C4-2B (cell line): ENCODE measurements at regions not wholly inside any gene's neighbourhood (a gene's known extent, or its start where the extent isn't known, plus 50 kb on each side); places are given as distances from the start of the nearest gene placed in this dataset.

Source experiments
- ZFX ChIP-seq: fragments of 450-650 bp; IDR thresholded peaks from 2 replicates; pipeline ENCODE4 v1.6.1; 2017
- TF ChIP-seq, protein P1 (sequence below): fragments of 450-650 bp; conservative IDR thresholded peaks from 2 replicates; pipeline ENCODE4 v1.5.1; 2017; ENCODE audit warnings: mild to moderate bottlenecking

DNA sequence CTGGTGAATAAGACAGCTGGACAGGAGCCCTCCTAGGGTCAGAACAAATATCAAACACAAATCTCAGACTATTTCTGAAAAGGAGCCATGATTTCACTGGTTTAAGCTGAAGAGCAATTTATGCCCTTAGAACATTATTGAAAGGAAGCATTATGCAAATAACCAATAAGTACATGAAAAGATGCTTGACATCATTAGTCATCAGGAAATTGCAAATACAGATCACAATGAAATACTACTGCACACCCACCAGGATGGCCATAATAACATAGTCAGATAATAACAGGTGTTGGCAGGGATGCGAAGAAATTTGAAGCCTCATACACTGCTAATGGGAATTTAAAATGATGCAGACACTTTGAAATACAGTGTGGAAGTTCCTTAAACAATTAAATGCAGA lies 176.4 kb upstream of the RAB6C start:
- TF ChIP-seq, protein P1, sequence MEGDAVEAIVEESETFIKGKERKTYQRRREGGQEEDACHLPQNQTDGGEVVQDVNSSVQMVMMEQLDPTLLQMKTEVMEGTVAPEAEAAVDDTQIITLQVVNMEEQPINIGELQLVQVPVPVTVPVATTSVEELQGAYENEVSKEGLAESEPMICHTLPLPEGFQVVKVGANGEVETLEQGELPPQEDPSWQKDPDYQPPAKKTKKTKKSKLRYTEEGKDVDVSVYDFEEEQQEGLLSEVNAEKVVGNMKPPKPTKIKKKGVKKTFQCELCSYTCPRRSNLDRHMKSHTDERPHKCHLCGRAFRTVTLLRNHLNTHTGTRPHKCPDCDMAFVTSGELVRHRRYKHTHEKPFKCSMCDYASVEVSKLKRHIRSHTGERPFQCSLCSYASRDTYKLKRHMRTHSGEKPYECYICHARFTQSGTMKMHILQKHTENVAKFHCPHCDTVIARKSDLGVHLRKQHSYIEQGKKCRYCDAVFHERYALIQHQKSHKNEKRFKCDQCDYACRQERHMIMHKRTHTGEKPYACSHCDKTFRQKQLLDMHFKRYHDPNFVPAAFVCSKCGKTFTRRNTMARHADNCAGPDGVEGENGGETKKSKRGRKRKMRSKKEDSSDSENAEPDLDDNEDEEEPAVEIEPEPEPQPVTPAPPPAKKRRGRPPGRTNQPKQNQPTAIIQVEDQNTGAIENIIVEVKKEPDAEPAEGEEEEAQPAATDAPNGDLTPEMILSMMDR, result no peak
- no peak for TF ChIP-seq ZFX
